ENCODE measurements at regions not wholly inside any gene's neighbourhood (a gene's known extent, or its start where the extent isn't known, plus 50 kb on each side); places are given as distances from the start of the nearest gene placed in this dataset.
"Not testable (repeated sequence)": the region's sequence is repeated elsewhere in the genome, so short reads cannot be mapped to it uniquely, and the experiment has no call there.

GRCh38 chr6:112865131-112865530, 518.0 kb downstream of the RFPL4B start:
- intact Hi-C loops (cut with micrococcal nuclease) = no loop called here

GRCh38 chr6:112874881-112875280, 527.8 kb downstream of the RFPL4B start:
- intact Hi-C loops (cut with micrococcal nuclease) = no loop called here

GRCh38 chr6:112877134-112878100, 530.3 kb downstream of the RFPL4B start:
- intact Hi-C loops (cut with micrococcal nuclease) = no loop called here

GRCh38 chr6:112879920-112880413, 532.8 kb downstream of the RFPL4B start:
- intact Hi-C loops (cut with micrococcal nuclease) = loop anchor here (2.0 kb wide), 1 partner anchor 979 kb away; no protein-coding TSS in a partner anchor

GRCh38 chr6:112881027-112881426, 533.9 kb downstream of the RFPL4B start:
- intact Hi-C loops (cut with micrococcal nuclease) = loop anchor here (2.0 kb wide), 1 partner anchor 978 kb away; no protein-coding TSS in a partner anchor

GRCh38 chr6:112881828-112882780, 535.0 kb downstream of the RFPL4B start:
- intact Hi-C loops (cut with micrococcal nuclease) = loop anchor here (2.0 kb wide), 1 partner anchor 977 kb away; no protein-coding TSS in a partner anchor

- intact Hi-C loops (cut with micrococcal nuclease) = no loop called here
Observed at GRCh38 chr6:112883095-112883494, 536.0 kb downstream of the RFPL4B start.

- intact Hi-C loops (cut with micrococcal nuclease) = no loop called here
Observed at GRCh38 chr6:112886415-112886814, 539.3 kb downstream of the RFPL4B start.

GRCh38 chr6:112887424-112887823, 540.3 kb downstream of the RFPL4B start:
- intact Hi-C loops (cut with micrococcal nuclease) = not testable (repeated sequence)

GRCh38 chr6:112899541-112899940, 552.4 kb downstream of the RFPL4B start:
- intact Hi-C loops (cut with micrococcal nuclease) = no loop called here

GRCh38 chr6:112903361-112903760, 556.2 kb downstream of the RFPL4B start:
- intact Hi-C loops (cut with micrococcal nuclease) = no loop called here

- intact Hi-C loops (cut with micrococcal nuclease) = no loop called here
Observed at GRCh38 chr6:112906726-112907125, 559.6 kb downstream of the RFPL4B start.

- intact Hi-C loops (cut with micrococcal nuclease) = no loop called here
Observed at GRCh38 chr6:112909781-112910180, 562.7 kb downstream of the RFPL4B start.

GRCh38 chr6:112910256-112910655, 563.1 kb downstream of the RFPL4B start:
- intact Hi-C loops (cut with micrococcal nuclease) = no loop called here

GRCh38 chr6:112911959-112912358, 564.8 kb downstream of the RFPL4B start:
- intact Hi-C loops (cut with micrococcal nuclease) = no loop called here

- intact Hi-C loops (cut with micrococcal nuclease) = no loop called here
Observed at GRCh38 chr6:112912416-112913101, 565.4 kb downstream of the RFPL4B start.

- intact Hi-C loops (cut with micrococcal nuclease) = not testable (repeated sequence)
Observed at GRCh38 chr6:112919744-112920143, 572.6 kb downstream of the RFPL4B start.

GRCh38 chr6:112920994-112921393, 573.9 kb downstream of the RFPL4B start:
- intact Hi-C loops (cut with micrococcal nuclease) = no loop called here

GRCh38 chr6:112923940-112924587, 576.9 kb downstream of the RFPL4B start:
- intact Hi-C loops (cut with micrococcal nuclease) = no loop called here

- intact Hi-C loops (cut with micrococcal nuclease) = no loop called here
Observed at GRCh38 chr6:112925702-112926101, 578.6 kb downstream of the RFPL4B start.

All from T-helper 1 cell treated with Interleukin-12 subunit alpha and Interleukin-12 subunit beta and Interleukin-4 antibody, amounts not matched to agents 30 ng/mL and 1 ng/mL, for 36 hours (primary cell).